H1 (cell line): ENCODE measurements at regions not wholly inside any gene's neighbourhood (a gene's known extent, or its start where the extent isn't known, plus 50 kb on each side); places are given as distances from the start of the nearest gene placed in this dataset.
A peak's percentile ranks its signal among the peaks of the same experiment; 100 is the strongest.

ENCODE experiments used
- CTCF ChIA-PET: fragments of 300-600 bp; sonication (Branson Sonifier 250); formaldehyde crosslinking; loops from one replicate; lab custom pipeline; 2021; ENCODE audit not compliant: partially characterized antibody; lab: Charles Lee
- POLR2A ChIA-PET: fragments of 300-600 bp; sonication (Branson Sonifier 250); formaldehyde crosslinking; loops from one replicate; lab custom pipeline; 2021; ENCODE audit warnings: inconsistent platforms; ENCODE audit not compliant: partially characterized antibody; lab: Charles Lee
- DNase-seq, 2 experiments: peaks; one replicate each; pipeline versions ENCODE4 v3.0.0 to v3.0.0-alpha.2; 2010 to 2022; ENCODE audit warnings: low spot score in 2 of 2, low read depth in 1 of 2, mixed read lengths in 1 of 2
- FAIRE-seq: peaks from 2 replicates; lab custom pipeline; 2011; peaks lifted over from hg19 to GRCh38; lab: Jason Lieb, UNC
- H2AFZ ChIP-seq: 2 replicates; pipeline ENCODE4 v1.8.1; 2012; ENCODE audit warnings: low read length, inconsistent platforms
- H2AK5ac ChIP-seq: 2 replicates; pipeline ENCODE4 v1.6.1; 2013; ENCODE audit warnings: low read depth, low read length
- H2BK120ac ChIP-seq: replicated peaks from 2 replicates; pipeline ENCODE3; 2013; ENCODE audit warnings: low read depth, low read length, inconsistent platforms
- H2BK12ac ChIP-seq: 2 replicates; pipeline ENCODE4 v1.6.1; 2013; ENCODE audit warnings: low read depth, low read length
- H2BK15ac ChIP-seq: 2 replicates; pipeline ENCODE4 v1.6.1; 2013; ENCODE audit warnings: low read length
- H2BK20ac ChIP-seq: 2 replicates; pipeline ENCODE4 v1.6.1; 2013; ENCODE audit warnings: low read length
- H2BK5ac ChIP-seq: 2 replicates; pipeline ENCODE4 v1.6.1; 2013; ENCODE audit warnings: low read depth, low read length
- H3K14ac ChIP-seq: 2 replicates; pipeline ENCODE4 v1.6.1; 2013; ENCODE audit warnings: inconsistent platforms; ENCODE audit not compliant: insufficient read length
- H3K18ac ChIP-seq: 2 replicates; pipeline ENCODE4 v1.6.1; 2013; ENCODE audit warnings: low read length; ENCODE audit errors: extremely low read depth
- H3K23ac ChIP-seq: 2 replicates; pipeline ENCODE4 v1.6.1; 2013; ENCODE audit warnings: inconsistent platforms; ENCODE audit not compliant: insufficient read length
- H3K23me2 ChIP-seq: 2 replicates; pipeline ENCODE4 v1.6.1; 2013; ENCODE audit warnings: low read depth, low read length
- H3K27ac ChIP-seq: 2 replicates; pipeline ENCODE4 v1.6.1; 2011; ENCODE audit warnings: low read depth, low read length, inconsistent platforms
- H3K27me3 ChIP-seq, 4 experiments: replicated peaks in 1 of 4; 1 replicate in 1 of 4; 2 replicates in 3 of 4; pipeline versions ENCODE4 v1.6.1 to v1.8.1; 2011 to 2013; ENCODE audit warnings: low read length in 3 of 4, mild to moderate bottlenecking in 3 of 4, inconsistent platforms in 2 of 4, mixed read lengths in 2 of 4, moderate library complexity in 1 of 4; ENCODE audit not compliant: control insufficient read depth in 3 of 4, insufficient read depth in 3 of 4; ENCODE audit errors: extremely low read depth in 1 of 4
- H3K36me3 ChIP-seq, 4 experiments: 2 replicates each; pipeline versions ENCODE4 v1.6.1 to v1.8.1; 2011 to 2013; ENCODE audit warnings: mild to moderate bottlenecking in 4 of 4, low read length in 3 of 4, moderate library complexity in 2 of 4, control low read depth in 1 of 4, inconsistent platforms in 1 of 4; ENCODE audit not compliant: insufficient read depth in 4 of 4, control insufficient read depth in 2 of 4
- H3K4ac ChIP-seq: replicated peaks from 2 replicates; pipeline ENCODE3; 2013; ENCODE audit warnings: low read length, low read depth, mixed read lengths, inconsistent platforms; ENCODE audit not compliant: insufficient read length
- H3K4me1 ChIP-seq, 4 experiments: replicated peaks in 1 of 4; 1 replicate in 1 of 4; 2 replicates in 3 of 4; pipeline versions ENCODE4 v1.6.1 to v1.8.1; 2011 to 2013; ENCODE audit warnings: low read length in 3 of 4, inconsistent platforms in 2 of 4, mixed read lengths in 1 of 4; ENCODE audit not compliant: insufficient read depth in 4 of 4, control insufficient read depth in 3 of 4
- H3K4me2 ChIP-seq, 2 experiments: 2 replicates each; pipeline versions ENCODE4 v1.6.1 to v1.8.1; 2011 to 2013; ENCODE audit warnings: low read depth in 2 of 2, low read length in 2 of 2, control low read depth in 1 of 2, inconsistent platforms in 1 of 2, mild to moderate bottlenecking in 1 of 2; ENCODE audit not compliant: insufficient read depth in 1 of 2
- H3K4me3 ChIP-seq, 4 experiments: fragments of 200-600, 300-600 bp in 1 of 4; sonication (generic), shearing (Covaris generic), sonication (Bioruptor Twin) in 1 of 4; 2 replicates each; pipeline versions ENCODE4 v1.5.1 to v1.8.1; 2011 to 2016; ENCODE audit warnings: low read length in 4 of 4, low read depth in 3 of 4, control low read depth in 2 of 4, inconsistent platforms in 2 of 4, mild to moderate bottlenecking in 2 of 4, mixed read lengths in 1 of 4, moderate library complexity in 1 of 4; ENCODE audit not compliant: insufficient read depth in 2 of 4; ENCODE audit errors: extremely low read depth in 1 of 4
- H3K56ac ChIP-seq: replicated peaks from 2 replicates; pipeline ENCODE3; 2013; ENCODE audit warnings: low read depth, mild to moderate bottlenecking, mixed read lengths, low read length, inconsistent platforms; ENCODE audit not compliant: insufficient read length
- H3K79me1 ChIP-seq: 2 replicates; pipeline ENCODE4 v1.6.1; 2013; ENCODE audit warnings: low read depth, low read length, control low read depth
- H3K79me2 ChIP-seq, 2 experiments: 2 replicates each; pipeline versions ENCODE4 v1.6.1 to v1.8.1; 2012 to 2013; ENCODE audit warnings: low read length in 2 of 2, mild to moderate bottlenecking in 2 of 2, inconsistent platforms in 1 of 2; ENCODE audit not compliant: insufficient read depth in 2 of 2, control insufficient read depth in 1 of 2
- H3K9ac ChIP-seq, 4 experiments: replicated peaks in 1 of 4; 1 replicate in 1 of 4; 2 replicates in 3 of 4; pipeline versions ENCODE4 v1.6.1 to v1.8.1; 2011 to 2013; ENCODE audit warnings: low read depth in 3 of 4, low read length in 3 of 4, control low read depth in 2 of 4, mild to moderate bottlenecking in 2 of 4, moderate library complexity in 2 of 4, inconsistent platforms in 1 of 4; ENCODE audit errors: extremely low read depth in 1 of 4
- H3K9me3 ChIP-seq, 2 experiments: 2 replicates each; pipeline versions ENCODE4 v1.6.1 to v1.8.1; 2012 to 2013; ENCODE audit warnings: mild to moderate bottlenecking in 2 of 2, moderate library complexity in 2 of 2, control low read depth in 1 of 2, inconsistent platforms in 1 of 2, low read depth in 1 of 2, low read length in 1 of 2, mixed read lengths in 1 of 2; ENCODE audit not compliant: insufficient read depth in 2 of 2
- H4K20me1 ChIP-seq, 2 experiments: replicated peaks in 1 of 2; 2 replicates each; pipeline versions ENCODE3 to v1.8.1; 2011 to 2013; ENCODE audit warnings: inconsistent platforms in 2 of 2, low read length in 2 of 2, mild to moderate bottlenecking in 1 of 2; ENCODE audit not compliant: insufficient read depth in 2 of 2, control insufficient read depth in 1 of 2
- H4K5ac ChIP-seq: 2 replicates; pipeline ENCODE4 v1.6.1; 2013; ENCODE audit warnings: low read length, low read depth, mixed read lengths, inconsistent platforms; ENCODE audit not compliant: insufficient read length
- H4K8ac ChIP-seq: 2 replicates; pipeline ENCODE4 v1.8.0; 2013; ENCODE audit warnings: mild to moderate bottlenecking, moderate library complexity, low read length, inconsistent platforms; ENCODE audit not compliant: insufficient read depth; ENCODE audit errors: extremely low read depth
- H4K91ac ChIP-seq: replicated peaks from 2 replicates; pipeline ENCODE3; 2013; ENCODE audit warnings: low read length, mixed read lengths, inconsistent platforms; ENCODE audit not compliant: insufficient read length
- BACH1 ChIP-seq: IDR thresholded peaks from 2 replicates; pipeline ENCODE4 v1.6.1; 2012; ENCODE audit warnings: low read length, improper control_type of control experiment
- CBX5 ChIP-seq: fragments of 300-800, 300-1000 bp; sonication (generic); IDR thresholded peaks from 2 replicates; pipeline ENCODE4 v1.7.1; 2016; ENCODE audit warnings: antibody characterized with exemption, low read length, low read depth
- CHD1 ChIP-seq: IDR thresholded peaks from 2 replicates; pipeline ENCODE4 v1.6.1; 2012; ENCODE audit warnings: low read depth, low read length, improper control_type of control experiment
- EP300 ChIP-seq, 2 experiments: IDR thresholded peaks; 1 replicate in 1 of 2; 2 replicates in 1 of 2; pipeline ENCODE4 v1.6.1; 2011 to 2012; ENCODE audit warnings: low read depth in 2 of 2, low read length in 2 of 2, mild to moderate bottlenecking in 2 of 2, borderline replicate concordance in 1 of 2, inconsistent platforms in 1 of 2, moderate library complexity in 1 of 2
- HDAC2 ChIP-seq, 2 experiments: fragments of 300-600 bp in 1 of 2; sonication (generic) in 1 of 2; IDR thresholded peaks; 2 replicates each; pipeline ENCODE4 v1.6.1; 2011 to 2012; ENCODE audit warnings: low read depth in 2 of 2, low read length in 2 of 2, mild to moderate bottlenecking in 2 of 2, moderate library complexity in 2 of 2, borderline replicate concordance in 1 of 2, inconsistent platforms in 1 of 2
- JUND ChIP-seq: IDR thresholded peaks from 2 replicates; pipeline ENCODE4 v1.6.1; 2011; ENCODE audit warnings: mild to moderate bottlenecking, improper control_type of control experiment, low read length
- KDM1A ChIP-seq: fragments of 200-600, 300-600 bp; sonication (generic); IDR thresholded peaks from 2 replicates; pipeline ENCODE4 v1.7.1; 2016; ENCODE audit warnings: mild to moderate bottlenecking, low read length, borderline replicate concordance
- KDM4A ChIP-seq: IDR thresholded peaks from one replicate; pipeline ENCODE4 v1.7.1; 2012; ENCODE audit warnings: low read depth, mild to moderate bottlenecking, moderate library complexity, low read length, inconsistent platforms; ENCODE audit not compliant: severe bottlenecking
- SRF ChIP-seq: IDR thresholded peaks from 2 replicates; pipeline ENCODE4 v1.6.1; 2011; ENCODE audit warnings: mild to moderate bottlenecking, low read depth, low read length, moderate library complexity
- TAF1 ChIP-seq: IDR thresholded peaks from 2 replicates; pipeline ENCODE4 v1.6.1; 2011; ENCODE audit warnings: mild to moderate bottlenecking, low read depth, low read length
- TEAD4 ChIP-seq: IDR thresholded peaks from 2 replicates; pipeline ENCODE4 v1.6.1; 2012; ENCODE audit warnings: low read depth, low read length, inconsistent platforms, mixed read lengths
- WGBS, 2 experiments: shearing (Covaris generic) in 1 of 2; methylation state at CpG; one replicate each; pipeline versions ENCODE4 v1.1.6 to v1.1.7; 2013 to 2015; ENCODE audit warnings: low lambda C conversion rate in 2 of 2, mixed read lengths in 2 of 2, inconsistent platforms in 1 of 2, low coverage in 1 of 2, missing lambda C conversion rate in 1 of 2; ENCODE audit not compliant: insufficient replicate concordance in 2 of 2, insufficient coverage in 1 of 2, insufficient read length in 1 of 2; ENCODE audit errors: extremely low coverage in 1 of 2, missing lambda C conversion rate in 1 of 2; 5-methylcytosine and 5-hydroxymethylcytosine counted together

GRCh38 chr6:121619987-121620740 is 184.7 kb downstream of the GJA1 start:
- Histone ChIP-seq H4K5ac (peak overlapping the region; percentile 91), H3K36me3 (no peaks in the 10 kb centered on the region), H3K4ac (peak overlapping the region; percentile 93), H4K8ac (no peak overlapping the region), H3K23me2 (0 out of 2 replicates have a peak, but pooled peaks cover 4% of the 10 kb centered on the region), H2BK15ac (no peak overlapping the region), H3K79me1 (no peaks in the 10 kb centered on the region), H3K79me2 (peaks cover 0 to 3% of the 10 kb centered on the region in 2 experiments; a peak in 1 of 4 replicates), H2AFZ (no peak overlapping the region), H3K27ac (peak overlapping the region; percentile 82), H4K91ac (peak overlapping the region; percentile 94), H3K4me1 (peaks cover 0 to 10% (median 6%) of the 10 kb centered on the region in 4 experiments; a peak in 3 of 7 replicates), H2BK120ac (peak overlapping the region; percentile 75), H2AK5ac (peak overlapping the region; percentile 82; the same call in 1 of the 2 replicates), H3K56ac (peak overlapping the region; percentile 27), H2BK12ac (peak overlapping the region; percentile 42; the same call in 1 of the 2 replicates), H3K4me3 (peak overlapping the region; percentile 12 to 56 (median 22); a peak in 6 of 8 replicates), H4K20me1 (no peaks in the 10 kb centered on the region), H3K9ac (peak overlapping the region in 3 of 4 experiments; percentile 40 to 67 (median 48); a peak in 5 of 7 replicates), H3K4me2 (peak overlapping the region; percentile 59 to 79), H3K27me3 (no peaks in the 10 kb centered on the region), H3K18ac (peak overlapping the region; percentile 63), H2BK20ac (peak overlapping the region; percentile 76), H3K14ac (no peak overlapping the region), H2BK5ac (peak overlapping the region; percentile 98), H3K9me3 (peaks cover 3 to 4% of the 10 kb centered on the region in 2 experiments; a peak in 2 of 4 replicates), H3K23ac (no peak overlapping the region)
- CTCF ChIA-PET, result interaction anchor here (2.1 kb wide), 1 partner anchor 229 kb away, joined by 4 read pairs; no protein-coding TSS in a partner anchor
- POLR2A ChIA-PET, result interaction anchor here (0.7 to 5.6 kb wide), 7 partner anchors 12 to 239 kb away, joined by 3 to 63 read pairs (median 4); partner anchors contain the start of gene GJA1
- 2% methylated on average over 7 of the region's 8 CpGs; no CpG with 5 or more reads in 1 of the 2 experiments for WGBS, 2 experiments
- FAIRE-seq, result peak; percentile 48
- DNase-seq, result peak in 1 of 2 experiments; percentile 60
- TF ChIP-seq CBX5 (no peak), SRF (no peak), KDM1A (no peak), TAF1 (0 out of 2 replicates have a peak, but pooled peaks have one; percentile 21), EP300 (IDR thresholded peaks at IDR 0.05; ENCODE audit: borderline replicate concordance in 1 of 2, low read depth in 2 of 2, low read length in 2 of 2) (peak in 1 of 2 experiments; percentile 49; a peak in 1 of 3 replicates), JUND (no peak), TEAD4 (no peak), HDAC2 (IDR thresholded peaks at IDR 0.05; ENCODE audit: borderline replicate concordance in 1 of 2, low read depth in 2 of 2, low read length in 2 of 2) (no peak), BACH1 (no peak), KDM4A (no peak), CHD1 (peak; percentile 19; the same call in 1 of the 2 replicates)
